Tibial nerve (tissue), 4 donors: ENCODE measurements at regions not wholly inside any gene's neighbourhood (a gene's known extent, or its start where the extent isn't known, plus 50 kb on each side); places are given as distances from the start of the nearest gene placed in this dataset.
"Not testable (repeated sequence)": the region's sequence is repeated elsewhere in the genome, so short reads cannot be mapped to it uniquely, and the experiment has no call there.

Experiments
- DNase-seq, 2 donors: peaks; one replicate each; pipeline ENCODE4 v3.0.0-alpha.2; 2019; ENCODE audit warnings: low spot score in 2 of 2
- H3K27ac ChIP-seq, 4 donors: fragments of 200-600 bp; sonication (generic) in 3 of 4; one replicate each; pipeline ENCODE4 v1.5.1; 2017 to 2019; ENCODE audit warnings: mild to moderate bottlenecking in 1 of 4
- H3K27me3 ChIP-seq, 2 donors: fragments of 200-600 bp; sonication (generic) in 1 of 2; one replicate each; pipeline versions ENCODE4 v1.5.1 to v1.6.0; 2017 to 2019
- H3K36me3 ChIP-seq, 3 donors: fragments of 200-600 bp; sonication (generic); one replicate each; pipeline ENCODE4 v1.5.1; 2018 to 2019
- H3K4me1 ChIP-seq, 4 donors: fragments of 200-600 bp; sonication (generic) in 3 of 4; one replicate each; pipeline ENCODE4 v1.5.1; 2017 to 2019
- H3K4me3 ChIP-seq, 4 donors: fragments of 200-600 bp; sonication (generic) in 3 of 4; one replicate each; pipeline ENCODE4 v1.5.1; 2017 to 2019; ENCODE audit warnings: mild to moderate bottlenecking in 1 of 4, moderate library complexity in 1 of 4
- H3K9me3 ChIP-seq, 4 donors: fragments of 200-600 bp; sonication (generic) in 3 of 4; one replicate each; pipeline ENCODE4 v1.5.1; 2017 to 2019
- EP300 ChIP-seq, 2 donors: sonication (generic); formaldehyde crosslinking; IDR thresholded peaks; one replicate each; pipeline ENCODE4 v1.6.1; 2017; ENCODE audit warnings: antibody characterized with exemption in 2 of 2, mild to moderate bottlenecking in 1 of 2
- POLR2A ChIP-seq, 2 donors: fragments of 450-650 bp; IDR thresholded peaks; one replicate each; pipeline ENCODE4 v1.6.1; 2017; ENCODE audit warnings: antibody characterized with exemption in 2 of 2, mild to moderate bottlenecking in 2 of 2, moderate library complexity in 2 of 2
- WGBS, 2 donors: methylation state at CpG; one replicate each; pipeline ENCODE4 v1.1.5; 2018; 5-methylcytosine and 5-hydroxymethylcytosine counted together
- TF ChIP-seq, protein P1 (sequence below), 5 experiments: fragments of 200-600 bp in 3 of 5; fragments of 450-650 bp in 2 of 5; sonication (generic) in 3 of 5; IDR thresholded peaks; one replicate each; pipeline ENCODE4 v1.5.1; 2016 to 2019; ENCODE audit warnings: antibody characterized with exemption in 5 of 5, mild to moderate bottlenecking in 3 of 5, moderate library complexity in 2 of 5

DNA sequence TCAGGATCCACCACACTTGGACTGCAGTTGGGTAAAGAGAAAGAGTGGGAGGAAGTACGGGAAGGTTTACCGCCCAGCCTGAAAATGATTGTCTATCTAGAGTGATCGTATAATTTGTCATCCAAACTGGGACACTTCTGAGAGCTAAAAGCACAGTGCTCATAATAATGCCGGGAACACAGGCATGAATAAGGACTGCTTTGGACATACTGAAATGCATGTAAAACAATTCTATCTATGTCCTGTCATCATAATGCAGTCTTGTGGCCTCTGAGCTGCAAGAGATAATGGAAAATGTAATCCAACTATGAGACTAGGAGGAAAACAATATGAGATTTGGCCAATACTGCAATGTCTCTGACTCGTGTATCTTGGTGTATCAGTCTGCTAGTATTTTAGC is 435.5 kb downstream of the SOX11 start:
- no peaks in the 10 kb centered on the region for H3K27me3 ChIP-seq
- no peak for DNase-seq
- H3K27ac ChIP-seq: no peak overlapping the region
- 77 to 82% methylated on average over 5 of the region's 5 CpGs for WGBS, 2 donors
- no peak overlapping the region for H3K4me3 ChIP-seq
- no peaks in the 10 kb centered on the region for H3K36me3 ChIP-seq
- no peaks in the 10 kb centered on the region for H3K4me1 ChIP-seq
- H3K9me3 ChIP-seq: no peaks in the 10 kb centered on the region
- TF ChIP-seq EP300 (IDR thresholded peaks at IDR 0.05): no peak
- TF ChIP-seq, protein P1, sequence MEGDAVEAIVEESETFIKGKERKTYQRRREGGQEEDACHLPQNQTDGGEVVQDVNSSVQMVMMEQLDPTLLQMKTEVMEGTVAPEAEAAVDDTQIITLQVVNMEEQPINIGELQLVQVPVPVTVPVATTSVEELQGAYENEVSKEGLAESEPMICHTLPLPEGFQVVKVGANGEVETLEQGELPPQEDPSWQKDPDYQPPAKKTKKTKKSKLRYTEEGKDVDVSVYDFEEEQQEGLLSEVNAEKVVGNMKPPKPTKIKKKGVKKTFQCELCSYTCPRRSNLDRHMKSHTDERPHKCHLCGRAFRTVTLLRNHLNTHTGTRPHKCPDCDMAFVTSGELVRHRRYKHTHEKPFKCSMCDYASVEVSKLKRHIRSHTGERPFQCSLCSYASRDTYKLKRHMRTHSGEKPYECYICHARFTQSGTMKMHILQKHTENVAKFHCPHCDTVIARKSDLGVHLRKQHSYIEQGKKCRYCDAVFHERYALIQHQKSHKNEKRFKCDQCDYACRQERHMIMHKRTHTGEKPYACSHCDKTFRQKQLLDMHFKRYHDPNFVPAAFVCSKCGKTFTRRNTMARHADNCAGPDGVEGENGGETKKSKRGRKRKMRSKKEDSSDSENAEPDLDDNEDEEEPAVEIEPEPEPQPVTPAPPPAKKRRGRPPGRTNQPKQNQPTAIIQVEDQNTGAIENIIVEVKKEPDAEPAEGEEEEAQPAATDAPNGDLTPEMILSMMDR (IDR thresholded peaks at IDR 0.05): no peak
- TF ChIP-seq POLR2A (IDR thresholded peaks at IDR 0.05): no peak

DNA sequence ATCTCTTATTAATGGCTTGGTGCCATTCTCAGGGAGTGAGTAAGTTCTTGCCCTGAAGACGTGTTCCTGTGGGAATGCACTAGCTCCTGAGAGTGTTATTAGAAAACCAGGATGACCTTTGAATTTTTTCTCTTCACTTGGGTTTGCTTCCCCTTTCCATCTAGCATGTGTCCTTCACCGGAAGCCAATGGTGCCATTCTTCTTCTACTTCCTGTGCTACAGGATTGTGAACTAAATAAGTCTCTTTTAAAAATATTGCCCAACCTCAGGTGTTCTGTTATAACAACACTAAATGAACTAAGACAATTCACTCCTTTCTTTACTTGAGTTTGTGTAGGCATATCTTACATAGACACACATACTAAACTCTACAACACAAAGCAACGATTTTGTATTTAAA is 447.0 kb downstream of the SOX11 start:
- no peak overlapping the region for H3K4me3 ChIP-seq
- TF ChIP-seq, protein P1 (IDR thresholded peaks at IDR 0.05): no peak
- TF ChIP-seq POLR2A (IDR thresholded peaks at IDR 0.05) (no peak), EP300 (IDR thresholded peaks at IDR 0.05) (no peak)
- no peak overlapping the region for H3K27ac ChIP-seq
- no peak for DNase-seq
- no peaks in the 10 kb centered on the region for H3K27me3 ChIP-seq
- peaks cover 0 to 18% (median 4%) of the 10 kb centered on the region in 4 donors for H3K9me3 ChIP-seq
- H3K4me1 ChIP-seq: no peaks in the 10 kb centered on the region
- H3K36me3 ChIP-seq: no peaks in the 10 kb centered on the region
- 73 to 80% methylated on average over 3 of the region's 3 CpGs for WGBS, 2 donors

DNA sequence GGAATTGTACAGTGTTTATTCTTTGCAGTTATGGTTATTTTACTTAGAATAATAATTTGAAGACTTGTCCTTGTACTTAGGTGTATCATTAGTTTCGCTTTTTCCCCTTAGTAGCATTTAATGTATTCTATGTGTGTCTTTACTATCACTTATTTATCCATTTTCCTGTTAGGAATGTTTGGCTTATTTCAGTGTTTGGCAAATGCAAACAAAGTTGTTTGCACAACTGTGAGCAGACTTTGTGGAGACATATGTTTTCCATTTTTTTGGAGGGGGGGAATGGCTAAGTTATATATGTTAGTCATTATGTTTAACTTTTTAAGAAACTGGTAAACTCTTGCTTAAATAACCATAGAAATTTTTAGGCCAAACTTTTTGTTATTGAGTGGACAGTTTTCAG is 447.7 kb downstream of the SOX11 start:
- Histone ChIP-seq H3K27me3 (no peaks in the 10 kb centered on the region), H3K4me1 (no peaks in the 10 kb centered on the region), H3K9me3 (peaks cover 0 to 22% (median 5%) of the 10 kb centered on the region in 4 donors), H3K36me3 (no peaks in the 10 kb centered on the region), H3K27ac (no peak overlapping the region), H3K4me3 (no peak overlapping the region)
- DNase-seq: no peak
- 60 to 97% methylated on average over 1 of the region's 1 CpG for WGBS, 2 donors
- TF ChIP-seq, protein P1 (IDR thresholded peaks at IDR 0.05): no peak
- TF ChIP-seq EP300 (IDR thresholded peaks at IDR 0.05) (no peak), POLR2A (IDR thresholded peaks at IDR 0.05) (no peak)

DNA sequence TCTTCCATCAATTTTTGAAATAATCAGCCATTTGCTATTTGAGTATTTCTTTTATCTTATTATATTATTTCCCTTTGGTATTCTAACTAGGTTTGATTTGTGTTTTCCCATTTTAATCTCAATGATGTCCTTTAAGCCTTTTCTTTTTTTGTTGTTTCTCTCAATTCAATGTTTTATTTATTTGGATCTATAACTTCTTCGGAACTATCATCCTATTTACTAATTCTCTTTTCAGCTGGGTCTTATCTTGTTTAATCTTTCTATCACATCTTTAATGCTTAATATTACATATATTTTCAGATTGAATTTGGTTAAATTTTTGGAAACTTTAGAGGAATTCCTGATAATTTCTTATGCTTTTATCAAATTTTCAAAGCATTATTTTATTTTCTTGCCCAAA is 448.3 kb downstream of the SOX11 start:
- Histone ChIP-seq H3K4me1 (no peaks in the 10 kb centered on the region), H3K36me3 (no peaks in the 10 kb centered on the region), H3K27ac (no peak overlapping the region), H3K4me3 (no peak overlapping the region), H3K9me3 (peaks cover 0 to 22% (median 5%) of the 10 kb centered on the region in 4 donors), H3K27me3 (no peaks in the 10 kb centered on the region)
- no peak for DNase-seq
- TF ChIP-seq POLR2A (IDR thresholded peaks at IDR 0.05) (no peak), EP300 (IDR thresholded peaks at IDR 0.05) (no peak)
- TF ChIP-seq, protein P1 (IDR thresholded peaks at IDR 0.05): no peak
- WGBS, 2 donors: 89 to 96% methylated on average over 1 of the region's 1 CpG

DNA sequence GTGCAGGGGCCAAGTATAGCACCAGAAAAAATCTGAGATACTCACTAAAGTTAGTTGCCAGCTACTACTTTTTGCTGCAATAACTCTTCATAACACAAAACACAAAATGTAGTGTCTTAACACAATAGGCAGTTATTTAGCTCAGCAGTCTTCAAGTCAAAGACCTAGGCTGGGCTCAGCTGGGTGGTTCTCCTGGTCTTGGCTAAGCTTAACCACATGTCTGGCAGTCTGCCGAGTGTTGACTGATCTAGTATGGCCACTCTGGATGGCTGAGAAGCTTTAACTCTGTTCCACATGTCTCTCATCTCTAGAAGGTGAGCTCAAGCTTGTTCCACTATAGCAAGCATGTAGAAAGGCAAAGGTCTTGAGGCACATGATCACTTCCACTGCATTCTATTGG is 451.6 kb downstream of the SOX11 start:
- no peak for DNase-seq
- Histone ChIP-seq H3K4me3 (no peak overlapping the region), H3K4me1 (no peaks in the 10 kb centered on the region), H3K27me3 (no peaks in the 10 kb centered on the region), H3K27ac (no peak overlapping the region), H3K9me3 (peaks cover 0 to 22% (median 5%) of the 10 kb centered on the region in 4 donors), H3K36me3 (no peaks in the 10 kb centered on the region)
- WGBS, 2 donors: 92 to 93% methylated on average over 1 of the region's 1 CpG
- TF ChIP-seq, protein P1 (IDR thresholded peaks at IDR 0.05): no peak
- TF ChIP-seq POLR2A (IDR thresholded peaks at IDR 0.05): no peak
- no peak for TF ChIP-seq EP300 (IDR thresholded peaks at IDR 0.05)

DNA sequence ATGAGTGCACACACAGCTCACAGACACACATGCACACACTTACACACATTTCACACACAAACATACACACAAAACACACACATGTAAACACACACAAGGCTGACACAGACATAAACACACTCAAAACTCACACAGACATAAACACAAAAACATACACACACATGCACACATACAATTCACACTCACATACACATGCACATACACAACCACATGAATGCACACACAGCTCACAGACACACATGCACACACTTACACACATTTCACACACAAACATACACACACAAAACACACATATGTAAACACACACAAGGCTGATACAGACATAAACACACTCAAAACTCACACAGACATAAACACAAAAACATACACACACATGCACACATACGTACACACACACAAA is 455.0 kb downstream of the SOX11 start:
- H3K36me3 ChIP-seq, H3K27me3 ChIP-seq, DNase-seq, H3K27ac ChIP-seq, H3K4me3 ChIP-seq, H3K4me1 ChIP-seq: not testable (repeated sequence)
- H3K9me3 ChIP-seq: peaks cover 0 to 11% (median 2%) of the 10 kb centered on the region in 4 donors
- WGBS, 2 donors: 93 to 100% methylated on average over 1 of the region's 1 CpG
